ENCODE measurements at regions not wholly inside any gene's neighbourhood (a gene's known extent, or its start where the extent isn't known, plus 50 kb on each side); places are given as distances from the start of the nearest gene placed in this dataset.

- TF ChIP-seq, protein P1, sequence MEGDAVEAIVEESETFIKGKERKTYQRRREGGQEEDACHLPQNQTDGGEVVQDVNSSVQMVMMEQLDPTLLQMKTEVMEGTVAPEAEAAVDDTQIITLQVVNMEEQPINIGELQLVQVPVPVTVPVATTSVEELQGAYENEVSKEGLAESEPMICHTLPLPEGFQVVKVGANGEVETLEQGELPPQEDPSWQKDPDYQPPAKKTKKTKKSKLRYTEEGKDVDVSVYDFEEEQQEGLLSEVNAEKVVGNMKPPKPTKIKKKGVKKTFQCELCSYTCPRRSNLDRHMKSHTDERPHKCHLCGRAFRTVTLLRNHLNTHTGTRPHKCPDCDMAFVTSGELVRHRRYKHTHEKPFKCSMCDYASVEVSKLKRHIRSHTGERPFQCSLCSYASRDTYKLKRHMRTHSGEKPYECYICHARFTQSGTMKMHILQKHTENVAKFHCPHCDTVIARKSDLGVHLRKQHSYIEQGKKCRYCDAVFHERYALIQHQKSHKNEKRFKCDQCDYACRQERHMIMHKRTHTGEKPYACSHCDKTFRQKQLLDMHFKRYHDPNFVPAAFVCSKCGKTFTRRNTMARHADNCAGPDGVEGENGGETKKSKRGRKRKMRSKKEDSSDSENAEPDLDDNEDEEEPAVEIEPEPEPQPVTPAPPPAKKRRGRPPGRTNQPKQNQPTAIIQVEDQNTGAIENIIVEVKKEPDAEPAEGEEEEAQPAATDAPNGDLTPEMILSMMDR (IDR thresholded peaks at IDR 0.05; ENCODE audit: low read depth, low read length), result no peak
- no peak for TF ChIP-seq EZH2phosphoT487 (IDR thresholded peaks at IDR 0.05; ENCODE audit: low read depth)
These were observed 351.0 kb upstream of the B3GAT1 start for GRCh38 chr11:134763030-134763388.
